Neural cell (in vitro differentiated cells): ENCODE measurements at regions not wholly inside any gene's neighbourhood (a gene's known extent, or its start where the extent isn't known, plus 50 kb on each side); places are given as distances from the start of the nearest gene placed in this dataset.

Source experiments
- H2AFZ ChIP-seq: fragments of 200-600, 300-800 bp; sonication (generic), shearing (Covaris generic); 2 replicates; pipeline ENCODE4 v1.6.0; 2014; ENCODE audit warnings: low read depth, mild to moderate bottlenecking, antibody characterized with exemption, low read length, moderate library complexity
- H3F3A ChIP-seq: fragments of 200-600 bp; shearing (Covaris generic); 2 replicates; pipeline ENCODE4 v1.6.1; 2016; ENCODE audit warnings: mild to moderate bottlenecking, moderate library complexity, mixed read lengths, antibody characterized with exemption, low read length; ENCODE audit not compliant: insufficient read depth, poor library complexity, severe bottlenecking
- H3K27ac ChIP-seq: fragments of 200-600, 300-800 bp; sonication (generic), shearing (Covaris generic); 2 replicates; pipeline ENCODE4 v1.5.1; 2014; ENCODE audit warnings: mild to moderate bottlenecking, low read length, moderate library complexity
- H3K27me3 ChIP-seq: fragments of 300-800, 200-600 bp; sonication (generic), shearing (Covaris generic); 2 replicates; pipeline ENCODE4 v1.6.0; 2014; ENCODE audit warnings: mild to moderate bottlenecking, low read depth, low read length, moderate library complexity; ENCODE audit not compliant: insufficient read depth
- H3K36me3 ChIP-seq: fragments of 300-800, 200-600 bp; sonication (generic), shearing (Covaris generic); 2 replicates; pipeline ENCODE4 v1.5.1; 2014; ENCODE audit warnings: mild to moderate bottlenecking, antibody characterized with exemption, low read length, moderate library complexity; ENCODE audit not compliant: insufficient read depth
- H3K4me2 ChIP-seq: fragments of 300-800, 200-600 bp; sonication (generic), shearing (Covaris generic); 2 replicates; pipeline ENCODE4 v1.6.0; 2014; ENCODE audit warnings: mild to moderate bottlenecking, low read length
- H3K4me3 ChIP-seq: fragments of 300-800, 200-600 bp; sonication (generic), shearing (Covaris generic); 2 replicates; pipeline ENCODE4 v1.5.1; 2014; ENCODE audit warnings: mild to moderate bottlenecking, low read length, moderate library complexity
- H3K79me2 ChIP-seq: fragments of 200-600 bp; shearing (Covaris generic); replicated peaks from 2 replicates; pipeline ENCODE4 v1.6.0; 2014; ENCODE audit warnings: mild to moderate bottlenecking, low read length, moderate library complexity; ENCODE audit not compliant: insufficient read depth
- H3K9ac ChIP-seq: fragments of 300-800, 200-600 bp; sonication (generic), shearing (Covaris generic); 2 replicates; pipeline ENCODE4 v1.6.1; 2016; ENCODE audit warnings: mild to moderate bottlenecking, low read length, mixed read lengths
- H3K9me2 ChIP-seq: fragments of 200-600 bp; shearing (Covaris generic); 2 replicates; pipeline ENCODE4 v1.6.1; 2016; ENCODE audit warnings: mild to moderate bottlenecking, low read length, mixed read lengths; ENCODE audit not compliant: insufficient read depth
- H3K9me3 ChIP-seq: fragments of 200-600, 300-800 bp; sonication (generic), shearing (Covaris generic); 2 replicates; pipeline ENCODE4 v1.6.1; 2016; ENCODE audit warnings: mild to moderate bottlenecking, mixed run types, low read length, moderate library complexity, mixed read lengths
- H4K20me1 ChIP-seq: fragments of 200-600 bp; shearing (Covaris generic); 2 replicates; pipeline ENCODE4 v1.6.1; 2016; ENCODE audit warnings: mild to moderate bottlenecking, mixed run types; ENCODE audit not compliant: insufficient read depth
- EP300 ChIP-seq: fragments of 450-650 bp; conservative IDR thresholded peaks from 2 replicates; pipeline ENCODE4 v1.6.1; 2014; ENCODE audit warnings: antibody characterized with exemption, mild to moderate bottlenecking, moderate library complexity; ENCODE audit not compliant: poor library complexity, severe bottlenecking
- EZH2 ChIP-seq: fragments of 200-600, 300-800 bp; shearing (Covaris generic), sonication (generic); IDR thresholded peaks from 2 replicates; pipeline ENCODE4 v1.6.1; 2014; ENCODE audit warnings: antibody characterized with exemption, low read length, borderline replicate concordance, mild to moderate bottlenecking; ENCODE audit not compliant: insufficient read depth, poor library complexity, severe bottlenecking
- MXI1 ChIP-seq: fragments of 450-650 bp; conservative IDR thresholded peaks from 2 replicates; pipeline ENCODE4 v1.6.1; 2014; ENCODE audit warnings: antibody characterized with exemption, mild to moderate bottlenecking; ENCODE audit not compliant: poor library complexity, severe bottlenecking
- POLR2AphosphoS5 ChIP-seq: IDR thresholded peaks from 2 replicates; pipeline ENCODE4 v1.6.1; 2012
- RAD21 ChIP-seq: fragments of 450-650 bp; conservative IDR thresholded peaks from 2 replicates; pipeline ENCODE4 v1.6.1; 2014; ENCODE audit warnings: antibody characterized with exemption, mild to moderate bottlenecking, moderate library complexity
- SMC3 ChIP-seq: fragments of 450-650 bp; conservative IDR thresholded peaks from 2 replicates; pipeline ENCODE4 v1.6.1; 2014; ENCODE audit warnings: antibody characterized with exemption, mild to moderate bottlenecking, moderate library complexity; ENCODE audit not compliant: poor library complexity
- TAF1 ChIP-seq: IDR thresholded peaks from 2 replicates; pipeline ENCODE4 v1.6.1; 2012; ENCODE audit warnings: low read depth
- TF ChIP-seq, protein P1 (sequence below): IDR thresholded peaks from 2 replicates; pipeline ENCODE4 v1.6.1; 2012; ENCODE audit warnings: borderline replicate concordance
- TF ChIP-seq, protein P2 (sequence below): fragments of 450-650 bp; IDR thresholded peaks from 2 replicates; pipeline ENCODE4 v1.5.1; 2014; ENCODE audit warnings: antibody characterized with exemption, mild to moderate bottlenecking, moderate library complexity; ENCODE audit not compliant: poor library complexity, severe bottlenecking

DNA sequence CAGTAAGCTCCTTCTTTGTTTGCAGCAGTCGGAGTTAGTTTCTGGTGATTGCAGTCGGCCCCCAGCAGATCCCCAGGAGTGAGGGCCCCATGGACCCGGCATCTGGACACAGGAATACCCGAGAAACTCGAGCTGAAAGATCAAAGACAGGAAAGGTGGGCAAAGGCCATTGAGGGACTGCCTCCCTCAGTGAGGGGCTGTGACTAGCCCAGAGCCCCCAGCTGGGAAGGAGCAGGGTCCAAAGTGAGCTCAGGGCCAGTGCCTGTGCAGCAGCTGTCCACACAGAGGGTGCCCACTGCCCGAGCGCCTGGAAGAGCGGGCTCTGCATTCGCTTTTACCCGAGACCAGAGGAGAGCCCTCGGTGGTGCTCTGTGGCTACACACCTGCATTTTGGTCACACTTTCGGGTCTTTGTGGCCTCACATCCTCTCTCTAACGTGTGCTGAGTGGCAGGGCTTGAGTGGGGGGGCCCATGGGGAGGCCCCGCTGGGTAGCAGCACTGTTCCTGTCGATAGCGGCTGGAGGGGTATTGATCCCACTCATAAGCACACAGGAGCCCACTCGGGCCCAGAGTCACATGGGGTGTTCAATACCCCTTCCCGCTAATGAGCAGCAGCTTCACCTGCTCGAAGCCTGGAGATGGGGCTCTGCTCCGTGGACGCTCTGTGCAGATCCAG, 532.9 kb downstream of the TBC1D22A start:
- no peak overlapping the region for H3K4me3 ChIP-seq
- H3K27ac ChIP-seq = no peak overlapping the region
- no peaks in the 10 kb centered on the region for H4K20me1 ChIP-seq
- no peak overlapping the region for H3K9ac ChIP-seq
- H2AFZ ChIP-seq = no peak overlapping the region
- no peaks in the 10 kb centered on the region for H3K9me3 ChIP-seq
- no peak overlapping the region for H3K4me2 ChIP-seq
- H3F3A ChIP-seq = no peaks in the 10 kb centered on the region
- no peaks in the 10 kb centered on the region for H3K79me2 ChIP-seq
- no peaks in the 10 kb centered on the region for H3K36me3 ChIP-seq
- no peak for TF ChIP-seq RAD21
- TF ChIP-seq EP300 = no peak
- no peak for TF ChIP-seq EZH2
- TF ChIP-seq, protein P1, sequence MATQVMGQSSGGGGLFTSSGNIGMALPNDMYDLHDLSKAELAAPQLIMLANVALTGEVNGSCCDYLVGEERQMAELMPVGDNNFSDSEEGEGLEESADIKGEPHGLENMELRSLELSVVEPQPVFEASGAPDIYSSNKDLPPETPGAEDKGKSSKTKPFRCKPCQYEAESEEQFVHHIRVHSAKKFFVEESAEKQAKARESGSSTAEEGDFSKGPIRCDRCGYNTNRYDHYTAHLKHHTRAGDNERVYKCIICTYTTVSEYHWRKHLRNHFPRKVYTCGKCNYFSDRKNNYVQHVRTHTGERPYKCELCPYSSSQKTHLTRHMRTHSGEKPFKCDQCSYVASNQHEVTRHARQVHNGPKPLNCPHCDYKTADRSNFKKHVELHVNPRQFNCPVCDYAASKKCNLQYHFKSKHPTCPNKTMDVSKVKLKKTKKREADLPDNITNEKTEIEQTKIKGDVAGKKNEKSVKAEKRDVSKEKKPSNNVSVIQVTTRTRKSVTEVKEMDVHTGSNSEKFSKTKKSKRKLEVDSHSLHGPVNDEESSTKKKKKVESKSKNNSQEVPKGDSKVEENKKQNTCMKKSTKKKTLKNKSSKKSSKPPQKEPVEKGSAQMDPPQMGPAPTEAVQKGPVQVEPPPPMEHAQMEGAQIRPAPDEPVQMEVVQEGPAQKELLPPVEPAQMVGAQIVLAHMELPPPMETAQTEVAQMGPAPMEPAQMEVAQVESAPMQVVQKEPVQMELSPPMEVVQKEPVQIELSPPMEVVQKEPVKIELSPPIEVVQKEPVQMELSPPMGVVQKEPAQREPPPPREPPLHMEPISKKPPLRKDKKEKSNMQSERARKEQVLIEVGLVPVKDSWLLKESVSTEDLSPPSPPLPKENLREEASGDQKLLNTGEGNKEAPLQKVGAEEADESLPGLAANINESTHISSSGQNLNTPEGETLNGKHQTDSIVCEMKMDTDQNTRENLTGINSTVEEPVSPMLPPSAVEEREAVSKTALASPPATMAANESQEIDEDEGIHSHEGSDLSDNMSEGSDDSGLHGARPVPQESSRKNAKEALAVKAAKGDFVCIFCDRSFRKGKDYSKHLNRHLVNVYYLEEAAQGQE = no peak
- no peak for TF ChIP-seq TAF1
- TF ChIP-seq, protein P2, sequence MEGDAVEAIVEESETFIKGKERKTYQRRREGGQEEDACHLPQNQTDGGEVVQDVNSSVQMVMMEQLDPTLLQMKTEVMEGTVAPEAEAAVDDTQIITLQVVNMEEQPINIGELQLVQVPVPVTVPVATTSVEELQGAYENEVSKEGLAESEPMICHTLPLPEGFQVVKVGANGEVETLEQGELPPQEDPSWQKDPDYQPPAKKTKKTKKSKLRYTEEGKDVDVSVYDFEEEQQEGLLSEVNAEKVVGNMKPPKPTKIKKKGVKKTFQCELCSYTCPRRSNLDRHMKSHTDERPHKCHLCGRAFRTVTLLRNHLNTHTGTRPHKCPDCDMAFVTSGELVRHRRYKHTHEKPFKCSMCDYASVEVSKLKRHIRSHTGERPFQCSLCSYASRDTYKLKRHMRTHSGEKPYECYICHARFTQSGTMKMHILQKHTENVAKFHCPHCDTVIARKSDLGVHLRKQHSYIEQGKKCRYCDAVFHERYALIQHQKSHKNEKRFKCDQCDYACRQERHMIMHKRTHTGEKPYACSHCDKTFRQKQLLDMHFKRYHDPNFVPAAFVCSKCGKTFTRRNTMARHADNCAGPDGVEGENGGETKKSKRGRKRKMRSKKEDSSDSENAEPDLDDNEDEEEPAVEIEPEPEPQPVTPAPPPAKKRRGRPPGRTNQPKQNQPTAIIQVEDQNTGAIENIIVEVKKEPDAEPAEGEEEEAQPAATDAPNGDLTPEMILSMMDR = no peak
- H3K9me2 ChIP-seq = no peaks in the 10 kb centered on the region
- H3K27me3 ChIP-seq = no peaks in the 10 kb centered on the region

DNA sequence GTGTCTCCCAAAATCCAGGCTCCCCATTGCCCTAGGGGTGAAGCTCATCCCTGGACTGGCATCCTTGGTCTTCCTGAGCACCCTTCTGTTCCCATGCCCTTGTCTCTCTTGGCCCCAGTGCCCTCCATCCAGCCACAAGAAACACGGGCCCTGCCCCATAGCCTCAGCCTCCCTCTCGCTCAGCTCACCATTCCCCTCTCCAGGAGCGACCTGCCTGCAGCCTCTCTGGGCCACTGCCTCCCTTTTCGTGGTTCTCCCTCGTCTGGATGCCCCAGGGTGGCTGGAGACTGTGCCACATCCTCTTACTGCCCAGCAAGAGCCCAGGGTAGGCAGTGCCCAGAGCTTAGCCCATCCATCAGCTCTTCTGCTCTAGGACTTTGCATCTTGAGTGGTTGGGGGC, 532.1 kb downstream of the TBC1D22A start:
- Histone ChIP-seq H4K20me1 (no peaks in the 10 kb centered on the region), H2AFZ (no peak overlapping the region), H3K36me3 (no peaks in the 10 kb centered on the region), H3K4me3 (no peak overlapping the region), H3K9me2 (no peaks in the 10 kb centered on the region), H3K27me3 (no peaks in the 10 kb centered on the region), H3K9me3 (no peaks in the 10 kb centered on the region), H3K27ac (no peak overlapping the region), H3F3A (no peaks in the 10 kb centered on the region), H3K4me2 (no peak overlapping the region), H3K79me2 (no peaks in the 10 kb centered on the region), H3K9ac (no peak overlapping the region)
- TF ChIP-seq RAD21 (no peak), SMC3 (no peak), MXI1 (no peak), POLR2AphosphoS5 (no peak), EZH2 (no peak), TAF1 (no peak), EP300 (no peak)
- TF ChIP-seq, protein P2 = no peak
- TF ChIP-seq, protein P1 = no peak
